ENCODE measurements at regions not wholly inside any gene's neighbourhood (a gene's known extent, or its start where the extent isn't known, plus 50 kb on each side); places are given as distances from the start of the nearest gene placed in this dataset.
"Not testable (repeated sequence)": the region's sequence is repeated elsewhere in the genome, so short reads cannot be mapped to it uniquely, and the experiment has no call there.

GRCh38 chr5:124021066-124021641 lies 509.2 kb downstream of the CSNK1G3 start:
- WGBS (ENCODE audit: low lambda C conversion rate) = 33% methylated on average over 1 of the region's 1 CpG
- CTCF ChIA-PET = interaction anchor here (1.0 to 1.3 kb wide), 3 partner anchors 8 to 12 kb away, joined by 3 to 4 read pairs (median 3); no protein-coding TSS in a partner anchor
- no peak overlapping the region for H3K9ac ChIP-seq
- H3K27ac ChIP-seq (ENCODE audit: low read depth in 2 of 2, low read length in 1 of 2) = no peak overlapping the region
- H2AFZ ChIP-seq (ENCODE audit: low read depth) = no peak overlapping the region
- POLR2A ChIA-PET = no interaction called here
- H3K27me3 ChIP-seq (ENCODE audit: insufficient read depth) = no peaks in the 10 kb centered on the region
- no peak for DNase-seq
- H3K4me2 ChIP-seq = no peak overlapping the region
- no peaks in the 10 kb centered on the region for H3K36me3 ChIP-seq (replicated peaks in 1 of 2; ENCODE audit: control insufficient read depth in 1 of 2, insufficient read depth in 2 of 2, low read length in 1 of 2)
- H4K20me1 ChIP-seq (ENCODE audit: insufficient read depth) = no peaks in the 10 kb centered on the region
- H3F3A ChIP-seq (replicated peaks; ENCODE audit: insufficient read depth) = no peaks in the 10 kb centered on the region
- no peaks in the 10 kb centered on the region for H3K4me1 ChIP-seq (ENCODE audit: control insufficient read depth in 1 of 2, insufficient read depth in 2 of 2, low read depth in 1 of 2, low read length in 1 of 2)
- H3K9me2 ChIP-seq = no peaks in the 10 kb centered on the region
- H3K9me3 ChIP-seq = no peaks in the 10 kb centered on the region
- TF ChIP-seq, protein P1, sequence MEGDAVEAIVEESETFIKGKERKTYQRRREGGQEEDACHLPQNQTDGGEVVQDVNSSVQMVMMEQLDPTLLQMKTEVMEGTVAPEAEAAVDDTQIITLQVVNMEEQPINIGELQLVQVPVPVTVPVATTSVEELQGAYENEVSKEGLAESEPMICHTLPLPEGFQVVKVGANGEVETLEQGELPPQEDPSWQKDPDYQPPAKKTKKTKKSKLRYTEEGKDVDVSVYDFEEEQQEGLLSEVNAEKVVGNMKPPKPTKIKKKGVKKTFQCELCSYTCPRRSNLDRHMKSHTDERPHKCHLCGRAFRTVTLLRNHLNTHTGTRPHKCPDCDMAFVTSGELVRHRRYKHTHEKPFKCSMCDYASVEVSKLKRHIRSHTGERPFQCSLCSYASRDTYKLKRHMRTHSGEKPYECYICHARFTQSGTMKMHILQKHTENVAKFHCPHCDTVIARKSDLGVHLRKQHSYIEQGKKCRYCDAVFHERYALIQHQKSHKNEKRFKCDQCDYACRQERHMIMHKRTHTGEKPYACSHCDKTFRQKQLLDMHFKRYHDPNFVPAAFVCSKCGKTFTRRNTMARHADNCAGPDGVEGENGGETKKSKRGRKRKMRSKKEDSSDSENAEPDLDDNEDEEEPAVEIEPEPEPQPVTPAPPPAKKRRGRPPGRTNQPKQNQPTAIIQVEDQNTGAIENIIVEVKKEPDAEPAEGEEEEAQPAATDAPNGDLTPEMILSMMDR (IDR thresholded peaks at IDR 0.05) = peak; percentile 21; the same call in 1 of the 2 replicates
- no peak for TF ChIP-seq FOXJ3 (CRISPR knock-in tag; IDR thresholded peaks at IDR 0.05)
- TF ChIP-seq RAD21 (IDR thresholded peaks at IDR 0.05; ENCODE audit: low read length) = no peak
- no peaks in the 10 kb centered on the region for H3K79me2 ChIP-seq (ENCODE audit: insufficient read depth)
- H3K4me3 ChIP-seq (ENCODE audit: low read depth in 2 of 2, low read length in 1 of 2) = no peak overlapping the region

GRCh38 chr5:124017321-124017720 lies 505.3 kb downstream of the CSNK1G3 start:
- H3K9me3 ChIP-seq; H2AFZ ChIP-seq (ENCODE audit: low read depth); H4K20me1 ChIP-seq (ENCODE audit: insufficient read depth); H3K9ac ChIP-seq; H3K27ac ChIP-seq (ENCODE audit: low read depth in 2 of 2, low read length in 1 of 2); H3F3A ChIP-seq (replicated peaks; ENCODE audit: insufficient read depth); DNase-seq; H3K27me3 ChIP-seq (ENCODE audit: insufficient read depth); H3K79me2 ChIP-seq (ENCODE audit: insufficient read depth); CTCF ChIA-PET; H3K9me2 ChIP-seq; H3K4me1 ChIP-seq (ENCODE audit: control insufficient read depth in 1 of 2, insufficient read depth in 2 of 2, low read depth in 1 of 2, low read length in 1 of 2); POLR2A ChIA-PET; H3K4me2 ChIP-seq; H3K4me3 ChIP-seq (ENCODE audit: low read depth in 2 of 2, low read length in 1 of 2); H3K36me3 ChIP-seq (replicated peaks in 1 of 2; ENCODE audit: control insufficient read depth in 1 of 2, insufficient read depth in 2 of 2, low read length in 1 of 2): not testable (repeated sequence)
- 45% methylated on average over 3 of the region's 5 CpGs for WGBS (ENCODE audit: low lambda C conversion rate)

- 32% methylated on average over 2 of the region's 2 CpGs for WGBS (ENCODE audit: low lambda C conversion rate)
- H3F3A ChIP-seq (replicated peaks; ENCODE audit: insufficient read depth) = no peaks in the 10 kb centered on the region
- no peak overlapping the region for H3K9ac ChIP-seq
- H3K36me3 ChIP-seq (replicated peaks in 1 of 2; ENCODE audit: control insufficient read depth in 1 of 2, insufficient read depth in 2 of 2, low read length in 1 of 2) = no peaks in the 10 kb centered on the region
- no peaks in the 10 kb centered on the region for H3K4me1 ChIP-seq (ENCODE audit: control insufficient read depth in 1 of 2, insufficient read depth in 2 of 2, low read depth in 1 of 2, low read length in 1 of 2)
- H3K27me3 ChIP-seq (ENCODE audit: insufficient read depth) = no peaks in the 10 kb centered on the region
- ChIA-PET POLR2A (no interaction called here), CTCF (interaction anchor here (0.7 kb wide), 1 partner anchor 1544 kb away, joined by 3 read pairs; no protein-coding TSS in a partner anchor)
- peaks cover 3% of the 10 kb centered on the region; the same call in 1 of the 2 replicates for H3K9me2 ChIP-seq
- no peaks in the 10 kb centered on the region for H4K20me1 ChIP-seq (ENCODE audit: insufficient read depth)
- DNase-seq = no peak
- no peak overlapping the region for H3K27ac ChIP-seq (ENCODE audit: low read depth in 2 of 2, low read length in 1 of 2)
- peaks cover 19% of the 10 kb centered on the region; the same call in 1 of the 2 replicates for H3K9me3 ChIP-seq
- no peak overlapping the region for H3K4me2 ChIP-seq
- no peak overlapping the region for H2AFZ ChIP-seq (ENCODE audit: low read depth)
- H3K79me2 ChIP-seq (ENCODE audit: insufficient read depth) = no peaks in the 10 kb centered on the region
- H3K4me3 ChIP-seq (ENCODE audit: low read depth in 2 of 2, low read length in 1 of 2) = no peak overlapping the region
- TF ChIP-seq TEAD4 (IDR thresholded peaks at IDR 0.05; ENCODE audit: borderline replicate concordance, insufficient read depth) (no peak), REST (IDR thresholded peaks at IDR 0.05; ENCODE audit: low read depth, low read length) (no peak), FOXM1 (IDR thresholded peaks at IDR 0.05; ENCODE audit: low read depth) (no peak), MAX (IDR thresholded peaks at IDR 0.05; ENCODE audit: low read depth) (no peak), USF1 (IDR thresholded peaks at IDR 0.05; ENCODE audit: borderline replicate concordance, low read depth) (no peak), USF2 (IDR thresholded peaks at IDR 0.05; ENCODE audit: borderline replicate concordance, low read depth, low read length) (no peak), POLR2AphosphoS5 (IDR thresholded peaks at IDR 0.05; ENCODE audit: low read depth, low read length) (no peak), MEF2A (IDR thresholded peaks at IDR 0.05; ENCODE audit: borderline replicate concordance, low read depth) (no peak), NFIC (IDR thresholded peaks at IDR 0.05; ENCODE audit: borderline replicate concordance) (no peak), SMC3 (IDR thresholded peaks at IDR 0.05; ENCODE audit: low read depth, low read length) (no peak)
Observed at GRCh38 chr5:124007675-124008398, 495.9 kb downstream of the CSNK1G3 start.

Measured in SK-N-SH (cell line).